Astrocyte (in vitro differentiated cells and primary cell): ENCODE measurements at regions not wholly inside any gene's neighbourhood (a gene's known extent, or its start where the extent isn't known, plus 50 kb on each side); places are given as distances from the start of the nearest gene placed in this dataset.

ENCODE experiments used
- DNase-seq: peaks from one replicate; pipeline ENCODE4 v3.0.0-alpha.2; 2010; ENCODE audit warnings: low read depth
- FAIRE-seq: peaks from 2 replicates; lab custom pipeline; 2011; peaks lifted over from hg19 to GRCh38; lab: Jason Lieb, UNC
- H2AFZ ChIP-seq: 2 replicates; pipeline ENCODE4 v1.6.0; 2012; ENCODE audit warnings: low read depth, low read length, inconsistent platforms
- H3K27ac ChIP-seq: 2 replicates; pipeline ENCODE4 v1.5.1; 2011; ENCODE audit warnings: low read depth, low read length, inconsistent platforms
- H3K27me3 ChIP-seq: 2 replicates; pipeline ENCODE4 v1.6.0; 2011; ENCODE audit warnings: low read length, inconsistent platforms; ENCODE audit not compliant: insufficient read depth
- H3K36me3 ChIP-seq: 2 replicates; pipeline ENCODE4 v1.5.1; 2011; ENCODE audit warnings: low read length, inconsistent platforms; ENCODE audit not compliant: insufficient read depth
- H3K4me1 ChIP-seq: 2 replicates; pipeline ENCODE4 v1.5.1; 2011; ENCODE audit warnings: low read length, inconsistent platforms; ENCODE audit not compliant: insufficient read depth
- H3K4me2 ChIP-seq: 2 replicates; pipeline ENCODE4 v1.6.0; 2012; ENCODE audit warnings: low read length, inconsistent platforms
- H3K4me3 ChIP-seq: 2 replicates; pipeline ENCODE4 v1.5.1; 2011; ENCODE audit warnings: low read depth, mild to moderate bottlenecking, low read length, inconsistent platforms; ENCODE audit not compliant: insufficient read depth
- H3K79me2 ChIP-seq: 2 replicates; pipeline ENCODE4 v1.6.0; 2012; ENCODE audit warnings: mild to moderate bottlenecking, low read length, inconsistent platforms; ENCODE audit not compliant: insufficient read depth
- H3K9ac ChIP-seq: 2 replicates; pipeline ENCODE4 v1.6.0; 2012; ENCODE audit warnings: mild to moderate bottlenecking, low read length, inconsistent platforms
- H3K9me3 ChIP-seq: 2 replicates; pipeline ENCODE4 v1.5.1; 2012; ENCODE audit warnings: low read depth, mild to moderate bottlenecking, low read length, inconsistent platforms; ENCODE audit not compliant: insufficient read depth
- H4K20me1 ChIP-seq: 2 replicates; pipeline ENCODE4 v1.6.0; 2012; ENCODE audit warnings: low read length, inconsistent platforms; ENCODE audit not compliant: insufficient read depth
- H3K27ac Mint-ChIP-seq: one replicate; pipeline ENCODE4 v1.8.0; 2021; ENCODE audit warnings: mild to moderate bottlenecking, mixed read lengths; ENCODE audit not compliant: unreplicated experiment
- H3K27me3 Mint-ChIP-seq: one replicate; pipeline ENCODE4 v1.8.0; 2021; ENCODE audit warnings: low read depth, mixed read lengths; ENCODE audit not compliant: unreplicated experiment
- H3K36me3 Mint-ChIP-seq: one replicate; pipeline ENCODE4 v1.8.0; 2021; ENCODE audit warnings: low read depth, mixed read lengths; ENCODE audit not compliant: unreplicated experiment
- H3K4me1 Mint-ChIP-seq: one replicate; pipeline ENCODE4 v1.8.0; 2021; ENCODE audit warnings: low read depth, mixed read lengths; ENCODE audit not compliant: unreplicated experiment
- H3K4me3 Mint-ChIP-seq: one replicate; pipeline ENCODE4 v1.8.0; 2021; ENCODE audit warnings: mild to moderate bottlenecking, moderate library complexity, mixed read lengths; ENCODE audit not compliant: unreplicated experiment
- H3K9me3 Mint-ChIP-seq: one replicate; pipeline ENCODE4 v1.8.0; 2021; ENCODE audit warnings: mild to moderate bottlenecking, mixed read lengths; ENCODE audit not compliant: unreplicated experiment
- EZH2 ChIP-seq: IDR thresholded peaks from 2 replicates; pipeline ENCODE4 v1.6.1; 2012; ENCODE audit warnings: mild to moderate bottlenecking, low read length, inconsistent platforms; ENCODE audit not compliant: insufficient read depth
- TF ChIP-seq, protein P1 (sequence below): IDR thresholded peaks from 2 replicates; pipeline ENCODE4 v1.5.1; 2011; ENCODE audit warnings: low read depth, mild to moderate bottlenecking, inconsistent platforms, low read length, moderate library complexity; ENCODE audit not compliant: insufficient read depth

DNA sequence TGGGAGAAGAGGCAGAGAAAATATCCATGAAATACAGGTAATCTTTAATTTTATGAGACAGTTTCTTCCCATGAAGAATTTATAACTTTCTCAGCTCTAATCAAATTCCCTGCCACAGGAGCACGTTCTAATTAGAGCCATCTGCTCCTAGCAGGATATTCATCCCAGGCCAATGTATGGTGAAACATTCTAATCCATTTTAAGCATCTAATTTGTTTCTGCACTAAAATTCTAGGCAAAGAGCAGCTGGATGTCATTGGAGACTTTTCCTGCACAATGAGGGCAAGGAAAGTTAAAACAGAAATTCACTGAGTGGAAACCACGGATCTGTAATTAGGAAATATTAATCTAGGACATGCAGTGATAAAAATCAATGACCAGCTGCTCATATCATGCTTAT lies 107.7 kb upstream of the ZFP42 start:
- Histone ChIP-seq H3K4me3 (no peak overlapping the region), H3K27ac (no peak overlapping the region), H3K27me3 (no peaks in the 10 kb centered on the region), H4K20me1 (no peaks in the 10 kb centered on the region), H3K79me2 (no peaks in the 10 kb centered on the region), H2AFZ (no peak overlapping the region), H3K4me1 (no peaks in the 10 kb centered on the region), H3K9ac (no peak overlapping the region), H3K4me2 (no peak overlapping the region), H3K36me3 (no peaks in the 10 kb centered on the region), H3K9me3 (no peaks in the 10 kb centered on the region)
- TF ChIP-seq, protein P1, sequence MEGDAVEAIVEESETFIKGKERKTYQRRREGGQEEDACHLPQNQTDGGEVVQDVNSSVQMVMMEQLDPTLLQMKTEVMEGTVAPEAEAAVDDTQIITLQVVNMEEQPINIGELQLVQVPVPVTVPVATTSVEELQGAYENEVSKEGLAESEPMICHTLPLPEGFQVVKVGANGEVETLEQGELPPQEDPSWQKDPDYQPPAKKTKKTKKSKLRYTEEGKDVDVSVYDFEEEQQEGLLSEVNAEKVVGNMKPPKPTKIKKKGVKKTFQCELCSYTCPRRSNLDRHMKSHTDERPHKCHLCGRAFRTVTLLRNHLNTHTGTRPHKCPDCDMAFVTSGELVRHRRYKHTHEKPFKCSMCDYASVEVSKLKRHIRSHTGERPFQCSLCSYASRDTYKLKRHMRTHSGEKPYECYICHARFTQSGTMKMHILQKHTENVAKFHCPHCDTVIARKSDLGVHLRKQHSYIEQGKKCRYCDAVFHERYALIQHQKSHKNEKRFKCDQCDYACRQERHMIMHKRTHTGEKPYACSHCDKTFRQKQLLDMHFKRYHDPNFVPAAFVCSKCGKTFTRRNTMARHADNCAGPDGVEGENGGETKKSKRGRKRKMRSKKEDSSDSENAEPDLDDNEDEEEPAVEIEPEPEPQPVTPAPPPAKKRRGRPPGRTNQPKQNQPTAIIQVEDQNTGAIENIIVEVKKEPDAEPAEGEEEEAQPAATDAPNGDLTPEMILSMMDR = no peak
- no peak for TF ChIP-seq EZH2
- Mint-ChIP-seq H3K4me1 (no peaks in the 10 kb centered on the region), H3K36me3 (no peaks in the 10 kb centered on the region), H3K9me3 (peaks cover 5% of the 10 kb centered on the region), H3K27me3 (no peaks in the 10 kb centered on the region), H3K4me3 (no peak overlapping the region), H3K27ac (no peak overlapping the region)
- DNase-seq (no peak), FAIRE-seq (no peak)

DNA sequence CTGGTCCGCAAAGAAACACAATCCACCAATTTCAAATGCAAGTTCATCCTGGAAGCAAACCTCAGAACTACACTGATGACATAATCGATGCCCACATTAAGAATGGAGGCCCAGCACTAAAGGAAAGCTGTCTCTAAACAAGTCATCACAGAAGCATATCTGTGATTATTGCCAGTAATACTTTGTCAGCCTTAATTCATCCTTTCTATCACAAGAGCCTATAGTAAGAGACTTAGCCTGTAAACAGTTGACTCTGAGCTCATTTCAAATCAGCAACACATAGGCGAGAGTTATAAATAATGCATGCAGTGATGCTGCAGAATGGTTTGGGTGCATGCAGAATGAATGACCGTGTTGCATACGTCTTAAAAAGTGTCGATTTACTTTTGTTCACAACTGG lies 105.9 kb upstream of the ZFP42 start:
- DNase-seq (no peak), FAIRE-seq (no peak)
- Mint-ChIP-seq H3K9me3 (peaks cover 5% of the 10 kb centered on the region), H3K27me3 (peaks cover 5% of the 10 kb centered on the region), H3K27ac (no peak overlapping the region), H3K36me3 (no peaks in the 10 kb centered on the region), H3K4me1 (no peaks in the 10 kb centered on the region), H3K4me3 (no peak overlapping the region)
- Histone ChIP-seq H3K4me2 (no peak overlapping the region), H3K4me1 (no peaks in the 10 kb centered on the region), H3K27ac (no peak overlapping the region), H3K27me3 (no peaks in the 10 kb centered on the region), H2AFZ (no peak overlapping the region), H3K79me2 (no peaks in the 10 kb centered on the region), H3K4me3 (no peak overlapping the region), H4K20me1 (no peaks in the 10 kb centered on the region), H3K9ac (no peak overlapping the region), H3K9me3 (no peaks in the 10 kb centered on the region), H3K36me3 (no peaks in the 10 kb centered on the region)
- no peak for TF ChIP-seq EZH2
- TF ChIP-seq, protein P1 = no peak

DNA sequence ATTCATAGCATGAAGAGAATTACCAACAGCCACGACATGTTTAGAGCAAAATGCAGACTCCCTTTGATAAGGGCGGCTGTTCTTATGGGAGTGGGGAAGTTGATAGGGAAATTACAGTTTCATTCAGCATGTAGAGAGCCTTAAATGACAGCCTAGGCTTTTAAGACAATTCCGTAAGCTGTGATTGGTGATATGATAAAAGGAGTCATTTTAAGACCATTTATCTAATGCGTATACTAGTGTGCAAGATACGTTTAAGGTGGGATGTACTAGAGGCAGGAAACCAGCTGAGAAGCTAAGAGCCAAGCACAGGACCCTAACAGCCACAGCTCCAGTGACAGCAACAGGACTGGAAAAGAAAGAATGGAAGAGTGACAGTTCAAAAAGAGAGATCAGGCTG lies 102.2 kb upstream of the ZFP42 start:
- no peaks in the 10 kb centered on the region for H3K9me3 Mint-ChIP-seq
- no peaks in the 10 kb centered on the region for H3K9me3 ChIP-seq
- H4K20me1 ChIP-seq = no peaks in the 10 kb centered on the region
- H3K36me3 Mint-ChIP-seq = no peaks in the 10 kb centered on the region
- no peak overlapping the region for H3K4me3 ChIP-seq
- no peak overlapping the region for H3K27ac Mint-ChIP-seq
- no peaks in the 10 kb centered on the region for H3K4me1 ChIP-seq
- H3K27me3 Mint-ChIP-seq = peaks cover 5% of the 10 kb centered on the region
- no peak overlapping the region for H3K9ac ChIP-seq
- H3K79me2 ChIP-seq = no peaks in the 10 kb centered on the region
- H3K27me3 ChIP-seq = no peaks in the 10 kb centered on the region
- H2AFZ ChIP-seq = no peak overlapping the region
- H3K4me2 ChIP-seq = no peak overlapping the region
- DNase-seq (no peak), FAIRE-seq (no peak)
- no peaks in the 10 kb centered on the region for H3K4me1 Mint-ChIP-seq
- TF ChIP-seq EZH2 = no peak
- TF ChIP-seq, protein P1 = no peak
- H3K4me3 Mint-ChIP-seq = no peak overlapping the region
- no peak overlapping the region for H3K27ac ChIP-seq
- no peaks in the 10 kb centered on the region for H3K36me3 ChIP-seq
